Activated T-cell treated with anti-CD3 and anti-CD28 coated beads, Interleukin-2, amount 50 U/mL, for 48 hours (primary cell): ENCODE measurements at regions not wholly inside any gene's neighbourhood (a gene's known extent, or its start where the extent isn't known, plus 50 kb on each side); places are given as distances from the start of the nearest gene placed in this dataset.
"Not testable (repeated sequence)": the region's sequence is repeated elsewhere in the genome, so short reads cannot be mapped to it uniquely, and the experiment has no call there.

Source experiments
- DNase-seq, 2 experiments: peaks; one replicate each; pipeline ENCODE4 v3.0.0-alpha.2; 2020

- DNase-seq: no peak
Observed at GRCh38 chr10:28996345-28996744, 292.5 kb upstream of the LYZL1 start.

- no peak for DNase-seq
Observed at GRCh38 chr10:28996947-28997551, 291.8 kb upstream of the LYZL1 start.

GRCh38 chr10:28997734-28998133 lies 291.1 kb upstream of the LYZL1 start:
- no peak for DNase-seq

- DNase-seq: no peak
Observed at GRCh38 chr10:29001801-29002200, 287.1 kb upstream of the LYZL1 start.

- not testable (repeated sequence) for DNase-seq
Observed at GRCh38 chr10:29003014-29003413, 285.9 kb upstream of the LYZL1 start.

- DNase-seq: no peak
Observed at GRCh38 chr10:29005988-29006387, 282.9 kb upstream of the LYZL1 start.

GRCh38 chr10:29007370-29007747 lies 281.5 kb upstream of the LYZL1 start:
- DNase-seq: no peak

- no peak for DNase-seq
Observed at GRCh38 chr10:29007748-29008610, 280.9 kb upstream of the LYZL1 start.

- no peak for DNase-seq
Observed at GRCh38 chr10:29009464-29009863, 279.4 kb upstream of the LYZL1 start.

- DNase-seq: no peak
Observed at GRCh38 chr10:29011516-29011915, 277.4 kb upstream of the LYZL1 start.

- no peak for DNase-seq
Observed at GRCh38 chr10:29012926-29013554, 275.8 kb upstream of the LYZL1 start.

- no peak for DNase-seq
Observed at GRCh38 chr10:29021591-29021990, 267.3 kb upstream of the LYZL1 start.

- DNase-seq: no peak
Observed at GRCh38 chr10:29022513-29022912, 266.4 kb upstream of the LYZL1 start.

- DNase-seq: no peak
Observed at GRCh38 chr10:29023678-29024077, 265.2 kb upstream of the LYZL1 start.

- no peak for DNase-seq
Observed at GRCh38 chr10:29026065-29026797, 262.6 kb upstream of the LYZL1 start.

- DNase-seq: no peak
Observed at GRCh38 chr10:29026802-29027580, 261.9 kb upstream of the LYZL1 start.

- DNase-seq: no peak
Observed at GRCh38 chr10:29028486-29028885, 260.4 kb upstream of the LYZL1 start.

- no peak for DNase-seq
Observed at GRCh38 chr10:29030900-29031299, 258.0 kb upstream of the LYZL1 start.

- DNase-seq: no peak
Observed at GRCh38 chr10:29032169-29032568, 256.7 kb upstream of the LYZL1 start.

GRCh38 chr10:29033311-29033940 lies 255.4 kb upstream of the LYZL1 start:
- no peak for DNase-seq

- DNase-seq: no peak
Observed at GRCh38 chr10:29034592-29034991, 254.3 kb upstream of the LYZL1 start.

GRCh38 chr10:29035721-29036120 lies 253.1 kb upstream of the LYZL1 start:
- DNase-seq: no peak
